ENCODE measurements at regions not wholly inside any gene's neighbourhood (a gene's known extent, or its start where the extent isn't known, plus 50 kb on each side); places are given as distances from the start of the nearest gene placed in this dataset.

GRCh38 chr3:105108823-105109222 lies 257.9 kb upstream of the ALCAM start:
- ATAC-seq: no peak
- Histone ChIP-seq H3K27ac (no peak overlapping the region), H3K36me3 (no peaks in the 10 kb centered on the region), H3K9me3 (peaks cover 0 to 33% (median 8%) of the 10 kb centered on the region in 12 donors), H3K4me3 (no peak overlapping the region), H3K4me1 (no peaks in the 10 kb centered on the region), H3K27me3 (no peaks in the 10 kb centered on the region)
- WGBS, 4 donors: 14 to 25% (median 18%) methylated on average over 1 of the region's 1 CpG
- DNase-seq: no peak
- no peak for TF ChIP-seq POLR2A (IDR thresholded peaks at IDR 0.05)
- intact Hi-C loops (cut with DNase I): no loop called here

- intact Hi-C loops (cut with DNase I): no loop called here
- H3K36me3 ChIP-seq: no peaks in the 10 kb centered on the region
- 79 to 90% (median 85%) methylated on average over 3 of the region's 3 CpGs for WGBS, 4 donors
- H3K4me3 ChIP-seq: no peak overlapping the region
- no peaks in the 10 kb centered on the region for H3K4me1 ChIP-seq
- no peaks in the 10 kb centered on the region for H3K27me3 ChIP-seq
- peaks cover 0 to 8% (median 0%) of the 10 kb centered on the region in 12 donors for H3K9me3 ChIP-seq
- ATAC-seq (no peak), DNase-seq (no peak)
- H3K27ac ChIP-seq: no peak overlapping the region
- TF ChIP-seq CTCF (IDR thresholded peaks at IDR 0.05) (no peak), POLR2A (IDR thresholded peaks at IDR 0.05) (no peak)
These were observed 247.8 kb upstream of the ALCAM start for GRCh38 chr3:105118905-105119304.

GRCh38 chr3:105119801-105120340 lies 246.8 kb upstream of the ALCAM start:
- Histone ChIP-seq H3K4me3 (no peak overlapping the region), H3K27me3 (no peaks in the 10 kb centered on the region), H3K36me3 (no peaks in the 10 kb centered on the region), H3K27ac (no peak overlapping the region), H3K4me1 (no peaks in the 10 kb centered on the region), H3K9me3 (no peaks in the 10 kb centered on the region)
- 88 to 92% (median 92%) methylated on average over 4 of the region's 4 CpGs for WGBS, 4 donors
- TF ChIP-seq POLR2A (IDR thresholded peaks at IDR 0.05) (no peak), CTCF (IDR thresholded peaks at IDR 0.05) (no peak)
- intact Hi-C loops (cut with DNase I): no loop called here
- ATAC-seq: no peak
- no peak for DNase-seq

GRCh38 chr3:105130911-105131310 lies 235.8 kb upstream of the ALCAM start:
- Histone ChIP-seq H3K4me3 (no peak overlapping the region), H3K4me1 (no peaks in the 10 kb centered on the region), H3K36me3 (no peaks in the 10 kb centered on the region), H3K9me3 (peaks cover 0 to 48% (median 17%) of the 10 kb centered on the region in 12 donors), H3K27me3 (no peaks in the 10 kb centered on the region), H3K27ac (no peak overlapping the region)
- intact Hi-C loops (cut with DNase I): no loop called here
- ATAC-seq: no peak
- no peak for TF ChIP-seq POLR2A (IDR thresholded peaks at IDR 0.05)
- no peak for TF ChIP-seq CTCF (IDR thresholded peaks at IDR 0.05)
- 71 to 87% (median 84%) methylated on average over 3 of the region's 3 CpGs for WGBS, 4 donors
- DNase-seq: no peak

- TF ChIP-seq POLR2A (IDR thresholded peaks at IDR 0.05) (no peak), CTCF (IDR thresholded peaks at IDR 0.05) (no peak)
- intact Hi-C loops (cut with DNase I): no loop called here
These were observed 228.8 kb upstream of the ALCAM start for GRCh38 chr3:105137911-105138310.

More at GRCh38 chr3:105137911-105138310, 228.8 kb upstream of the ALCAM start:
- no peak for ATAC-seq
- H3K4me3 ChIP-seq: no peak overlapping the region
- no peak for DNase-seq
- 41 to 59% (median 51%) methylated on average over 1 of the region's 1 CpG for WGBS, 4 donors
- H3K9me3 ChIP-seq: no peaks in the 10 kb centered on the region
- H3K27ac ChIP-seq: no peak overlapping the region
- H3K36me3 ChIP-seq: no peaks in the 10 kb centered on the region
- peaks cover 0 to 10% (median 0%) of the 10 kb centered on the region in 12 donors for H3K4me1 ChIP-seq
- no peaks in the 10 kb centered on the region for H3K27me3 ChIP-seq
